Adrenal gland (tissue), 9 donors: ENCODE measurements at regions not wholly inside any gene's neighbourhood (a gene's known extent, or its start where the extent isn't known, plus 50 kb on each side); places are given as distances from the start of the nearest gene placed in this dataset.
A peak's percentile ranks its signal among the peaks of the same experiment; 100 is the strongest.

Source experiments
- DNase-seq, 7 donors: peaks; one replicate each; pipeline ENCODE4 v3.0.0-alpha.2; 2019 to 2020
- H3K27ac ChIP-seq, 5 donors: fragments of 200-600 bp; sonication (generic) in 4 of 5; 1 replicate in 3 of 5; 2 replicates in 2 of 5; pipeline versions ENCODE4 v1.5.1 to v1.8.0; 2016 to 2020; ENCODE audit warnings: mild to moderate bottlenecking in 1 of 5
- H3K27me3 ChIP-seq: fragments of 200-600 bp; 2 replicates; pipeline ENCODE4 v1.8.0; 2021
- H3K36me3 ChIP-seq, 2 donors: fragments of 200-600 bp; replicated peaks in 1 of 2; 1 replicate in 1 of 2; 2 replicates in 1 of 2; pipeline versions ENCODE4 v1.5.1 to v1.8.0; 2018 to 2022
- H3K4me1 ChIP-seq, 2 donors: fragments of 200-600 bp; replicated peaks in 1 of 2; 1 replicate in 1 of 2; 2 replicates in 1 of 2; pipeline versions ENCODE4 v1.5.1 to v1.8.0; 2018 to 2021
- H3K4me3 ChIP-seq, 4 donors: fragments of 200-600 bp; sonication (generic) in 3 of 4; one replicate each; pipeline ENCODE4 v1.5.1; 2016 to 2018
- H3K9me3 ChIP-seq, 3 donors: fragments of 200-600 bp; sonication (generic) in 1 of 3; replicated peaks in 1 of 3; 1 replicate in 2 of 3; 2 replicates in 1 of 3; pipeline versions ENCODE4 v1.5.1 to v1.8.0; 2016 to 2021
- CTCF ChIP-seq, 6 experiments: fragments of 450-650 bp in 4 of 6; fragments of 200-600 bp in 2 of 6; sonication (generic) in 1 of 6; IDR thresholded peaks; 1 replicate in 5 of 6; 2 replicates in 1 of 6; pipeline versions ENCODE4 v1.5.1 to v1.8.0; 2016 to 2021; ENCODE audit warnings: antibody characterized with exemption in 6 of 6, mild to moderate bottlenecking in 2 of 6, moderate library complexity in 1 of 6
- POLR2A ChIP-seq, 2 donors: fragments of 450-650 bp; IDR thresholded peaks; one replicate each; pipeline ENCODE4 v1.6.1; 2017; ENCODE audit warnings: antibody characterized with exemption in 2 of 2, mild to moderate bottlenecking in 2 of 2, moderate library complexity in 1 of 2
- WGBS, 4 donors: extraction: QIAGEN DNeasy Blood & Tissue Kit in 2 of 4; methylation state at CpG; one replicate each; pipeline versions ENCODE4 v1.1.5 to v1.1.7; 2013 to 2017; 5-methylcytosine and 5-hydroxymethylcytosine counted together
- intact Hi-C, 2 donors: fragments of 100-400 bp; cut with DNase I; formaldehyde crosslinking; loops; one replicate each; pipeline versions ENCODE4 v1.14.1 to v1.15.0; 2022 to 2023
- donor health status: healthy with polysubstance abuse.
- donor health status: Bipolar disorder and iron deficiency.
- donor health status: DM: yes; HTN: yes; CAD: no.
- donor health status: DM: no; HTN: no; CAD: no.
- donor health status: DM: no; HTN: no; CAD: no.

- no peak for DNase-seq
- no peak overlapping the region for H3K27ac ChIP-seq
- intact Hi-C loops, result loop anchor here in 1 of 2 donors (5.0 kb wide), 1 partner anchor 34 kb away; no protein-coding TSS in a partner anchor
- no peak overlapping the region for H3K4me3 ChIP-seq
- WGBS, 4 donors, result 66 to 89% (median 86%) methylated on average over 4 of the region's 4 CpGs
- no peaks in the 10 kb centered on the region for H3K9me3 ChIP-seq
- H3K4me1 ChIP-seq, result peaks cover 0 to 13% of the 10 kb centered on the region in 2 donors
- H3K36me3 ChIP-seq, result no peaks in the 10 kb centered on the region
- H3K27me3 ChIP-seq, result no peaks in the 10 kb centered on the region
- TF ChIP-seq POLR2A (IDR thresholded peaks at IDR 0.05), result no peak
- TF ChIP-seq CTCF (IDR thresholded peaks at IDR 0.05), result no peak
Observed at GRCh38 chr5:68411161-68411560, 195.6 kb downstream of the PIK3R1 start.

DNA sequence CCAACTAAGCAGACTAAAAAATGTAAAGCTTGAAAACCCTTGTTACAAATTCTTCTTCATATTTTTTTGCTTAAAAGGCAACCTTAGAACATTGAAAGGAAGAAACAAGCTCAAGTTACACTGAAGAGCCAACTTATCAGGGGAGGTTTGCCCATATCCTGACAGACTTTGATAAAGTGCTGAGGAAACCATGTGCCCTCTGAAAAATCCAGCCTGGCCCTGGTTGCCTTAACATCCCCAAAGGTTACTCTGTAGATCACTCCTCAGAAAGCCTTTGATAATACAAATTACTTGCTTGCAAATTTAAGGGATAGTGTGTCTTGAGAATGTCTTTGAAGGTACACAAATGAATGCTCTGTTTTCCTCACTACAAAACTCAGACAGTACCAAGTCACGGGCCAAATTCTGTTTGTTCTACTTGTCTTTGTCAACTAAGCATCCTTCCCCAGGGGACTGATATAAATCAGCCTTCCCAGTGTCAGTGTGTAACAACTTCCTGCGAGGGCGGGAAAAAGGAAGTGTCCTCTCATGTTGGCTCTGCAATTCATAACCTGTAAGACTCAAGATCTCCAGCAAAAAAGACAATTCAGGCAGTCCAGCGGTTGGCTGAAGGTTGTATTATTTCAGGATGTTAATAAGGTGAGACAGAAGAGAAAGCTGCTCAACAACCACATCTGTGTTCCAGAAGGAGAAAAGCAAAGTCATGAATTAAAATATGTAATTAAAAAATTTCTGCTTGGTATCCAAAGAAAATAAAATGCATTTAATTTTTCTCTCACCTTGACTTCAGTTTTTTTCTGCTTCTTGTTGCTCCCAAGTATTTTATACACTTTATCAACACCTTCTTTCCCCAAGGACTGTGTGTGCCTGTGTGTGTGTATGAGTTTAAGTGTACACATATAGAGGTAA is 199.9 kb downstream of the PIK3R1 start:
- no peaks in the 10 kb centered on the region for H3K27me3 ChIP-seq
- peak in 4 of 7 donors; percentile 33 to 68 (median 34) for DNase-seq
- peak overlapping the region in 1 of 5 donors; percentile 36 for H3K27ac ChIP-seq
- no peaks in the 10 kb centered on the region for H3K9me3 ChIP-seq
- H3K4me3 ChIP-seq, result no peak overlapping the region
- no peaks in the 10 kb centered on the region for H3K36me3 ChIP-seq
- intact Hi-C loops, result no loop called here
- TF ChIP-seq CTCF (IDR thresholded peaks at IDR 0.05), result no peak
- peaks cover 14 to 35% of the 10 kb centered on the region in 2 donors for H3K4me1 ChIP-seq
- 50 to 72% (median 64%) methylated on average over 4 of the region's 4 CpGs for WGBS, 4 donors

- DNase-seq, result no peak
- TF ChIP-seq CTCF (IDR thresholded peaks at IDR 0.05) (no peak), POLR2A (IDR thresholded peaks at IDR 0.05) (no peak)
- H3K9me3 ChIP-seq, result no peaks in the 10 kb centered on the region
- peaks cover 18 to 43% of the 10 kb centered on the region in 2 donors for H3K4me1 ChIP-seq
- no peaks in the 10 kb centered on the region for H3K36me3 ChIP-seq
- no peak overlapping the region for H3K4me3 ChIP-seq
- no peak overlapping the region for H3K27ac ChIP-seq
- WGBS, 4 donors, result 92 to 96% (median 94%) methylated on average over 1 of the region's 1 CpG
- H3K27me3 ChIP-seq, result no peaks in the 10 kb centered on the region
- intact Hi-C loops, result no loop called here
Observed at GRCh38 chr5:68416714-68417113, 201.2 kb downstream of the PIK3R1 start.

DNA sequence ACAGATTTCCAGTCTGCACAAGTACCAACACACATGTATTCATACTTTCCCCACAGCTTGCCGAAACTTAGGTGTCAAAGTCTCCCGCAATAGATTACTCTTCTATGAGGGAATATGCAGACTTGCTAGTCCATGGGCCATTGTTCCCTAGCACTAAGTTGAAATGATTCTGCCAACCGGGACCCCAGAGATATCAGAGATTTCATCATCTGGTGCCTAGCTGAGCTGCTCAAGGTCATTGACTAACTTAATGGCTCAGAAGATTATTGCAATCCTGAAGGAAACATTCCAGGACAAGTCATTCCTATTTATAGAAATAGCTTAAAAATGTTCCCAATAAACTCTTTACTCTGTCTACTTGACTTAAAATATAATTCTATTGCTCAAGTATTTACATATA is 202.6 kb downstream of the PIK3R1 start:
- H3K27me3 ChIP-seq, result no peaks in the 10 kb centered on the region
- intact Hi-C loops, result no loop called here
- H3K27ac ChIP-seq, result peak overlapping the region in 3 of 5 donors; percentile 34 to 67 (median 42)
- 48 to 65% (median 57%) methylated on average over 3 of the region's 3 CpGs for WGBS, 4 donors
- no peak overlapping the region for H3K4me3 ChIP-seq
- TF ChIP-seq POLR2A (IDR thresholded peaks at IDR 0.05), result no peak
- no peak for TF ChIP-seq CTCF (IDR thresholded peaks at IDR 0.05)
- H3K4me1 ChIP-seq, result peaks cover 18 to 43% of the 10 kb centered on the region in 2 donors
- H3K9me3 ChIP-seq, result no peaks in the 10 kb centered on the region
- H3K36me3 ChIP-seq, result no peaks in the 10 kb centered on the region
- peak in 6 of 7 donors; percentile 40 to 65 (median 56) for DNase-seq
